ENCODE measurements at regions not wholly inside any gene's neighbourhood (a gene's known extent, or its start where the extent isn't known, plus 50 kb on each side); places are given as distances from the start of the nearest gene placed in this dataset.

GRCh38 chrX:43590150-43590549 is 65.9 kb upstream of the MAOA start:
- DNase-seq = no peak

DNA sequence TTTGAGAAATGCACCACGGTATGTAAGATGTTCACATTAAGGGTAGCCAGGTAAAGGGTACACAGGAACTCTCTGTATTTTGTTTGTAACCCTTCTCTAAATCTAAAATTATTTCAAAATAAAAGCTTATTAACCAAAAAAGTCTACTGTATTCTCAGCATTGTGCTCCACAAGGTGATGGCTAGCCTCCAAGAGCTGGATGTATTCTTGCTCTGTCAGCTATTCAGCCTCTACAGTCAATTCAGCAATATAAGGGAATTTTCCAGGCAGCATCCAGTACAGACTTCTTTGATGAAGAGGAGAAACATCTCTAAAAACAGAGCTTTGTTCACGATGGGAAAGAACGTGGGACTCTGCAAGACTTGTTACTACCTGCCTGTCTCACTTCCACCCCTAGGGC is 63.5 kb upstream of the MAOA start:
- no peak for DNase-seq

DNA sequence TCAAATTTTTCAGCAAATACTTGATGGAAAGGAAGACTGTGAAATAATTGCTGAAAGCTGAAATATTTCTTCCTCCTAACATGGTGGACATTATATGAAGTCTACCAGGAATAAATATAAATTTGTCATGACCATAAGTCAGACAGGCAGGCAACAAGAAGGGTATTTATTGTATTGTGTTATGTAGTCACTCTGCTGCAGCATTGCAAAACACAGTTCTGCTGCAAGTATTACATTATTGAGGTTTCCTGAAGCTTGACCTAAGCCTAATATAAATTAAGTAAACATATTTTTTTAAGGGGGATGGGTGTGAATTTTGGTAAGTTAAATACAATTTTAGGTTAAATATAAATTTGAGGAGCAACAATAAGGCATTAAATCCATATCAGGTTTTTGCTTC is 60.2 kb upstream of the MAOA start:
- DNase-seq = no peak

- no peak for DNase-seq
These were observed 51.3 kb upstream of the MAOA start for GRCh38 chrX:43604753-43605152.

DNA sequence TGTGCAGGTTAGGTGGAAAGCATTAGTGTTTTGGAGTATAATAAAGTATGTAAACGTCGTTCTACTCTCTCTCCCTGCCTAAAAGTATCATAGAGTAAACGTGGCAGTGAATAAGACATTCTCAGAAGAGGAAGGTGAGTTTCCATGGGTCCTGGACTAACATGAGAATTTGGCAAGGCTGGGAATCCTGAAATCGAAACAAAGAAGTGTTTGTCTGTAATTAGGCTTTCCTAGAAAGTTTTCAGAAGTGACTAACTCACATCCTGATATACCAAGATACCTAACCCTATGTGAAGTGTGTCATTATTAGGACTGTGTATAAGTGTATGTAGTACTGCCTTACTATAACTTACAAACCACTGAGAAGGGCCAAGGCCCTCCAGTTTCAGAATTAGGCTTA is 50.7 kb upstream of the MAOA start:
- DNase-seq = no peak

Measured in stimulated activated CD4-positive, alpha-beta T cell treated with anti-CD3 and anti-CD28 coated beads, Interleukin-4, amount 100 ng/mL, for 4 hours (primary cell).